ENCODE measurements at regions not wholly inside any gene's neighbourhood (a gene's known extent, or its start where the extent isn't known, plus 50 kb on each side); places are given as distances from the start of the nearest gene placed in this dataset.

- TF ChIP-seq CTCF (IDR thresholded peaks at IDR 0.05), result no peak
- TF ChIP-seq POLR2AphosphoS5 (IDR thresholded peaks at IDR 0.05; ENCODE audit: insufficient read depth in 1 of 2, low read depth in 1 of 2), result no peak
- no peak for TF ChIP-seq POLR2A (IDR thresholded peaks at IDR 0.05)
Measured at GRCh38 chr20:39270837-39271604, 308.9 kb downstream of the DHX35 start.

GRCh38 chr20:39269493-39270217 lies 307.5 kb downstream of the DHX35 start:
- H3K9me3 ChIP-seq, result no peaks in the 10 kb centered on the region
- intact Hi-C loops (cut with DNase I), result no loop called here
- no peak overlapping the region for H3K27ac ChIP-seq
- DNase-seq (ENCODE audit: extremely low spot score in 2 of 2), result no peak
- no peak overlapping the region for H3K4me3 ChIP-seq
- no peaks in the 10 kb centered on the region for H3K36me3 ChIP-seq
- TF ChIP-seq POLR2AphosphoS5 (IDR thresholded peaks at IDR 0.05; ENCODE audit: insufficient read depth in 1 of 2, low read depth in 1 of 2) (no peak), POLR2A (IDR thresholded peaks at IDR 0.05) (no peak), CTCF (IDR thresholded peaks at IDR 0.05) (no peak)
- peaks cover 16% of the 10 kb centered on the region for H3K4me1 ChIP-seq
- no peaks in the 10 kb centered on the region for H3K27me3 ChIP-seq

More at GRCh38 chr20:39270837-39271604, 308.9 kb downstream of the DHX35 start:
- DNase-seq (ENCODE audit: extremely low spot score in 2 of 2), result no peak
- Histone ChIP-seq H3K4me1 (peaks cover 16% of the 10 kb centered on the region), H3K4me3 (no peak overlapping the region), H3K36me3 (no peaks in the 10 kb centered on the region), H3K9me3 (no peaks in the 10 kb centered on the region), H3K27me3 (no peaks in the 10 kb centered on the region), H3K27ac (no peak overlapping the region)
- intact Hi-C loops (cut with DNase I), result no loop called here

- H3K4me1 ChIP-seq, result peaks cover 16% of the 10 kb centered on the region
- intact Hi-C loops (cut with DNase I), result no loop called here
- no peaks in the 10 kb centered on the region for H3K9me3 ChIP-seq
- no peak overlapping the region for H3K4me3 ChIP-seq
- H3K27me3 ChIP-seq, result no peaks in the 10 kb centered on the region
- DNase-seq (ENCODE audit: extremely low spot score in 2 of 2), result no peak
- TF ChIP-seq CTCF (IDR thresholded peaks at IDR 0.05) (peak; percentile 61 to 81 (median 63)), POLR2A (IDR thresholded peaks at IDR 0.05) (no peak)
- H3K36me3 ChIP-seq, result no peaks in the 10 kb centered on the region
- no peak overlapping the region for H3K27ac ChIP-seq
Measured at GRCh38 chr20:39268981-39269461, 306.9 kb downstream of the DHX35 start.

- DNase-seq (ENCODE audit: extremely low spot score in 2 of 2), result no peak
- peaks cover 16% of the 10 kb centered on the region for H3K4me1 ChIP-seq
- no peak overlapping the region for H3K27ac ChIP-seq
- intact Hi-C loops (cut with DNase I), result no loop called here
- H3K4me3 ChIP-seq, result no peak overlapping the region
- no peak for TF ChIP-seq POLR2AphosphoS5 (IDR thresholded peaks at IDR 0.05; ENCODE audit: insufficient read depth in 1 of 2, low read depth in 1 of 2)
- no peak for TF ChIP-seq CTCF (IDR thresholded peaks at IDR 0.05)
- no peak for TF ChIP-seq POLR2A (IDR thresholded peaks at IDR 0.05)
- H3K27me3 ChIP-seq, result no peaks in the 10 kb centered on the region
- no peaks in the 10 kb centered on the region for H3K9me3 ChIP-seq
- no peaks in the 10 kb centered on the region for H3K36me3 ChIP-seq
Measured at GRCh38 chr20:39268491-39268951, 306.4 kb downstream of the DHX35 start.

GRCh38 chr20:39266989-39267388 lies 304.8 kb downstream of the DHX35 start:
- H3K9me3 ChIP-seq, result no peaks in the 10 kb centered on the region
- no peak for DNase-seq (ENCODE audit: extremely low spot score in 2 of 2)
- TF ChIP-seq CTCF (IDR thresholded peaks at IDR 0.05), result no peak
- TF ChIP-seq POLR2AphosphoS5 (IDR thresholded peaks at IDR 0.05; ENCODE audit: insufficient read depth in 1 of 2, low read depth in 1 of 2), result no peak
- no peak for TF ChIP-seq POLR2A (IDR thresholded peaks at IDR 0.05)
- intact Hi-C loops (cut with DNase I), result no loop called here
- no peak overlapping the region for H3K27ac ChIP-seq
- no peak overlapping the region for H3K4me3 ChIP-seq
- no peaks in the 10 kb centered on the region for H3K27me3 ChIP-seq
- H3K4me1 ChIP-seq, result peaks cover 12% of the 10 kb centered on the region
- H3K36me3 ChIP-seq, result no peaks in the 10 kb centered on the region
